Naive thymus-derived CD8-positive, alpha-beta T cell (primary cell): ENCODE measurements at regions not wholly inside any gene's neighbourhood (a gene's known extent, or its start where the extent isn't known, plus 50 kb on each side); places are given as distances from the start of the nearest gene placed in this dataset.

Experiments
- ATAC-seq, 2 donors: fragments of 150-1000 bp; cut with Tn5 transposase in 1 of 2; sonication (Bioruptor Pico), chemical (Tn5 transposase) in 1 of 2; 1 replicate in 1 of 2; 2 replicates in 1 of 2; pipeline ENCODE4 v1.10.0; 2021; ENCODE audit warnings: mild to moderate bottlenecking in 2 of 2, moderate library complexity in 2 of 2
- POLR2A ChIA-PET: fragments of 350-600 bp; sonication (Branson Sonifier 250); formaldehyde crosslinking; loops from one replicate; lab custom pipeline; 2021; ENCODE audit warnings: antibody characterized with exemption; lab: Charles Lee
- DNase-seq, 10 donors: peaks; one replicate each; pipeline versions ENCODE4 v3.0.0 to v3.0.0-alpha.2; 2020 to 2022
- H3K27ac Mint-ChIP-seq, 10 donors: one replicate each; pipeline ENCODE4 v1.8.0; 2020 to 2022; ENCODE audit warnings: mild to moderate bottlenecking in 10 of 10, mixed read lengths in 10 of 10, moderate library complexity in 4 of 10, inconsistent platforms in 1 of 10
- H3K27me3 Mint-ChIP-seq, 5 donors: one replicate each; pipeline ENCODE4 v1.8.0; 2021 to 2022; ENCODE audit warnings: mixed read lengths in 5 of 5
- H3K36me3 Mint-ChIP-seq, 3 donors: one replicate each; pipeline ENCODE4 v1.8.0; 2020 to 2022; ENCODE audit warnings: mixed read lengths in 3 of 3, mild to moderate bottlenecking in 2 of 3, inconsistent platforms in 1 of 3
- H3K4me1 Mint-ChIP-seq, 4 donors: one replicate each; pipeline ENCODE4 v1.8.0; 2021 to 2022; ENCODE audit warnings: mixed read lengths in 4 of 4
- H3K4me3 Mint-ChIP-seq, 10 donors: one replicate each; pipeline ENCODE4 v1.8.0; 2020 to 2022; ENCODE audit warnings: mild to moderate bottlenecking in 10 of 10, mixed read lengths in 10 of 10, moderate library complexity in 6 of 10, inconsistent platforms in 1 of 10
- H3K9me3 Mint-ChIP-seq, 9 donors: one replicate each; pipeline ENCODE4 v1.8.0; 2020 to 2022; ENCODE audit warnings: mixed read lengths in 9 of 9, mild to moderate bottlenecking in 3 of 9, inconsistent platforms in 1 of 9, moderate library complexity in 1 of 9

GRCh38 chr6:98239057-98239456 is 595.3 kb upstream of the POU3F2 start:
- no peak for ATAC-seq
- no peaks in the 10 kb centered on the region for H3K36me3 Mint-ChIP-seq
- H3K27me3 Mint-ChIP-seq, result no peaks in the 10 kb centered on the region
- peaks cover 0 to 12% (median 4%) of the 10 kb centered on the region in 9 donors for H3K9me3 Mint-ChIP-seq
- DNase-seq, result no peak
- no peak overlapping the region for H3K4me3 Mint-ChIP-seq
- no peaks in the 10 kb centered on the region for H3K4me1 Mint-ChIP-seq
- H3K27ac Mint-ChIP-seq, result no peak overlapping the region
- POLR2A ChIA-PET, result no interaction called here

- Mint-ChIP-seq H3K4me1 (no peaks in the 10 kb centered on the region), H3K27ac (no peak overlapping the region), H3K27me3 (no peaks in the 10 kb centered on the region), H3K4me3 (no peak overlapping the region), H3K36me3 (no peaks in the 10 kb centered on the region), H3K9me3 (peaks cover 0 to 8% (median 0%) of the 10 kb centered on the region in 9 donors)
- no peak for ATAC-seq
- POLR2A ChIA-PET, result no interaction called here
- no peak for DNase-seq
These were observed 592.7 kb upstream of the POU3F2 start for GRCh38 chr6:98241630-98242029.

- Mint-ChIP-seq H3K27me3 (peaks cover 0 to 3% (median 0%) of the 10 kb centered on the region in 5 donors), H3K27ac (no peak overlapping the region), H3K36me3 (no peaks in the 10 kb centered on the region), H3K4me1 (no peaks in the 10 kb centered on the region), H3K9me3 (peaks cover 0 to 8% (median 0%) of the 10 kb centered on the region in 9 donors), H3K4me3 (no peak overlapping the region)
- no peak for ATAC-seq
- no peak for DNase-seq
- POLR2A ChIA-PET, result no interaction called here
These were observed 579.8 kb upstream of the POU3F2 start for GRCh38 chr6:98254624-98255023.

GRCh38 chr6:98260382-98260781 is 574.0 kb upstream of the POU3F2 start:
- Mint-ChIP-seq H3K4me3 (no peak overlapping the region), H3K27me3 (peaks cover 0 to 3% (median 0%) of the 10 kb centered on the region in 5 donors), H3K4me1 (no peaks in the 10 kb centered on the region), H3K27ac (no peak overlapping the region), H3K36me3 (no peaks in the 10 kb centered on the region), H3K9me3 (peaks cover 0 to 7% (median 2%) of the 10 kb centered on the region in 9 donors)
- POLR2A ChIA-PET, result no interaction called here
- DNase-seq, result no peak
- ATAC-seq, result no peak

GRCh38 chr6:98272060-98272459 is 562.3 kb upstream of the POU3F2 start:
- peaks cover 0 to 14% (median 0%) of the 10 kb centered on the region in 9 donors for H3K9me3 Mint-ChIP-seq
- ATAC-seq (no peak), DNase-seq (no peak)
- no peak overlapping the region for H3K4me3 Mint-ChIP-seq
- POLR2A ChIA-PET, result no interaction called here
- peaks cover 0 to 2% (median 0%) of the 10 kb centered on the region in 5 donors for H3K27me3 Mint-ChIP-seq
- H3K36me3 Mint-ChIP-seq, result no peaks in the 10 kb centered on the region
- H3K4me1 Mint-ChIP-seq, result no peaks in the 10 kb centered on the region
- no peak overlapping the region for H3K27ac Mint-ChIP-seq

- DNase-seq, result no peak
- H3K36me3 Mint-ChIP-seq, result no peaks in the 10 kb centered on the region
- no peaks in the 10 kb centered on the region for H3K27me3 Mint-ChIP-seq
- no peak overlapping the region for H3K27ac Mint-ChIP-seq
- POLR2A ChIA-PET, result no interaction called here
- peaks cover 0 to 14% (median 1%) of the 10 kb centered on the region in 9 donors for H3K9me3 Mint-ChIP-seq
- ATAC-seq, result no peak
- H3K4me3 Mint-ChIP-seq, result no peak overlapping the region
- H3K4me1 Mint-ChIP-seq, result no peaks in the 10 kb centered on the region
These were observed 559.7 kb upstream of the POU3F2 start for GRCh38 chr6:98274691-98275090.

GRCh38 chr6:98280492-98280891 is 553.9 kb upstream of the POU3F2 start:
- ATAC-seq (no peak), DNase-seq (no peak)
- POLR2A ChIA-PET, result no interaction called here
- no peaks in the 10 kb centered on the region for H3K36me3 Mint-ChIP-seq
- no peak overlapping the region for H3K27ac Mint-ChIP-seq
- peaks cover 0 to 4% (median 0%) of the 10 kb centered on the region in 5 donors for H3K27me3 Mint-ChIP-seq
- no peaks in the 10 kb centered on the region for H3K4me1 Mint-ChIP-seq
- H3K4me3 Mint-ChIP-seq, result no peak overlapping the region
- peaks cover 0 to 6% (median 0%) of the 10 kb centered on the region in 9 donors for H3K9me3 Mint-ChIP-seq

- H3K27ac Mint-ChIP-seq, result no peak overlapping the region
- POLR2A ChIA-PET, result no interaction called here
These were observed 547.8 kb upstream of the POU3F2 start for GRCh38 chr6:98286620-98287019.

GRCh38 chr6:98287876-98288275 is 546.5 kb upstream of the POU3F2 start:
- no peaks in the 10 kb centered on the region for H3K4me1 Mint-ChIP-seq
- H3K36me3 Mint-ChIP-seq, result no peaks in the 10 kb centered on the region
- H3K4me3 Mint-ChIP-seq, result no peak overlapping the region
- ATAC-seq, result no peak
- no peaks in the 10 kb centered on the region for H3K27me3 Mint-ChIP-seq
- H3K9me3 Mint-ChIP-seq, result peaks cover 0 to 6% (median 0%) of the 10 kb centered on the region in 9 donors
- POLR2A ChIA-PET, result no interaction called here
- DNase-seq, result no peak
- H3K27ac Mint-ChIP-seq, result no peak overlapping the region

More at GRCh38 chr6:98286620-98287019, 547.8 kb upstream of the POU3F2 start:
- Mint-ChIP-seq H3K27me3 (no peaks in the 10 kb centered on the region), H3K4me3 (no peak overlapping the region), H3K9me3 (peaks cover 0 to 9% (median 2%) of the 10 kb centered on the region in 9 donors), H3K36me3 (no peaks in the 10 kb centered on the region), H3K4me1 (no peaks in the 10 kb centered on the region)
- ATAC-seq (no peak), DNase-seq (no peak)

- Mint-ChIP-seq H3K9me3 (peaks cover 0 to 7% (median 0%) of the 10 kb centered on the region in 9 donors), H3K4me3 (no peak overlapping the region), H3K27me3 (no peaks in the 10 kb centered on the region), H3K4me1 (no peaks in the 10 kb centered on the region), H3K27ac (no peak overlapping the region), H3K36me3 (no peaks in the 10 kb centered on the region)
- DNase-seq (no peak), ATAC-seq (no peak)
- POLR2A ChIA-PET, result no interaction called here
These were observed 541.6 kb upstream of the POU3F2 start for GRCh38 chr6:98292810-98293209.

GRCh38 chr6:98295515-98296175 is 538.7 kb upstream of the POU3F2 start:
- DNase-seq (no peak), ATAC-seq (no peak)
- no peaks in the 10 kb centered on the region for H3K27me3 Mint-ChIP-seq
- no peaks in the 10 kb centered on the region for H3K4me1 Mint-ChIP-seq
- H3K27ac Mint-ChIP-seq, result no peak overlapping the region
- H3K9me3 Mint-ChIP-seq, result peaks cover 0 to 5% (median 0%) of the 10 kb centered on the region in 9 donors
- H3K4me3 Mint-ChIP-seq, result no peak overlapping the region
- POLR2A ChIA-PET, result no interaction called here
- no peaks in the 10 kb centered on the region for H3K36me3 Mint-ChIP-seq

GRCh38 chr6:98308564-98308963 is 525.8 kb upstream of the POU3F2 start:
- POLR2A ChIA-PET, result no interaction called here
- H3K9me3 Mint-ChIP-seq, result peaks cover 0 to 13% (median 7%) of the 10 kb centered on the region in 9 donors
- no peak overlapping the region for H3K27ac Mint-ChIP-seq
- H3K4me3 Mint-ChIP-seq, result no peak overlapping the region
- no peaks in the 10 kb centered on the region for H3K36me3 Mint-ChIP-seq
- H3K27me3 Mint-ChIP-seq, result peaks cover 0 to 4% (median 0%) of the 10 kb centered on the region in 5 donors
- ATAC-seq (no peak), DNase-seq (no peak)
- H3K4me1 Mint-ChIP-seq, result no peaks in the 10 kb centered on the region

GRCh38 chr6:98310443-98310842 is 523.9 kb upstream of the POU3F2 start:
- POLR2A ChIA-PET, result no interaction called here
- no peak overlapping the region for H3K4me3 Mint-ChIP-seq
- H3K4me1 Mint-ChIP-seq, result no peaks in the 10 kb centered on the region
- DNase-seq (no peak), ATAC-seq (no peak)
- no peaks in the 10 kb centered on the region for H3K36me3 Mint-ChIP-seq
- H3K27me3 Mint-ChIP-seq, result peaks cover 0 to 4% (median 0%) of the 10 kb centered on the region in 5 donors
- H3K9me3 Mint-ChIP-seq, result peaks cover 0 to 9% (median 3%) of the 10 kb centered on the region in 9 donors
- H3K27ac Mint-ChIP-seq, result no peak overlapping the region

GRCh38 chr6:98323605-98324004 is 510.8 kb upstream of the POU3F2 start:
- no peaks in the 10 kb centered on the region for H3K4me1 Mint-ChIP-seq
- DNase-seq (no peak), ATAC-seq (no peak)
- no peak overlapping the region for H3K27ac Mint-ChIP-seq
- peaks cover 0 to 21% (median 2%) of the 10 kb centered on the region in 9 donors for H3K9me3 Mint-ChIP-seq
- peaks cover 0 to 4% (median 0%) of the 10 kb centered on the region in 5 donors for H3K27me3 Mint-ChIP-seq
- no peaks in the 10 kb centered on the region for H3K36me3 Mint-ChIP-seq
- POLR2A ChIA-PET, result no interaction called here
- H3K4me3 Mint-ChIP-seq, result no peak overlapping the region
